OCI-LY7 (cell line): ENCODE measurements at regions not wholly inside any gene's neighbourhood (a gene's known extent, or its start where the extent isn't known, plus 50 kb on each side); places are given as distances from the start of the nearest gene placed in this dataset.

ENCODE experiments used
- CTCF ChIP-seq: fragments of 200-600 bp; sonication (generic); conservative IDR thresholded peaks from 2 replicates; pipeline ENCODE4 v1.5.1; 2014; ENCODE audit warnings: mild to moderate bottlenecking, antibody characterized with exemption, low read length, moderate library complexity, mixed read lengths
- EZH2phosphoT487 ChIP-seq: fragments of 200-600 bp; sonication (generic); IDR thresholded peaks from 2 replicates; pipeline ENCODE4 v1.6.1; 2018; ENCODE audit warnings: low read depth, borderline replicate concordance, mild to moderate bottlenecking, mixed run types, antibody characterized with exemption, low read length, moderate library complexity, mixed read lengths

GRCh38 chr10:63773962-63774361, 252.8 kb downstream of the REEP3 start:
- no peak for TF ChIP-seq CTCF
- TF ChIP-seq EZH2phosphoT487: no peak
